GM23338 (cell line): ENCODE measurements at regions not wholly inside any gene's neighbourhood (a gene's known extent, or its start where the extent isn't known, plus 50 kb on each side); places are given as distances from the start of the nearest gene placed in this dataset.

ENCODE experiments used
- ATAC-seq: fragments of 200-7000 bp; cut with Tn5 transposase; 3 replicates; pipeline ENCODE4 v1.9.1; 2020
- DNase-seq: peaks from one replicate; pipeline ENCODE4 v3.0.0-alpha.2; 2015; ENCODE audit warnings: low spot score
- H2AFZ ChIP-seq: fragments of 200-600 bp; sonication (generic); 2 replicates; pipeline ENCODE4 v1.8.0; 2016; ENCODE audit warnings: antibody characterized with exemption, mild to moderate bottlenecking, moderate library complexity
- H3F3A ChIP-seq: fragments of 200-600 bp; sonication (generic); replicated peaks from 2 replicates; pipeline ENCODE4 v1.8.0; 2017; ENCODE audit warnings: antibody characterized with exemption, mixed run types, low read depth
- H3K27ac ChIP-seq: fragments of 200-600 bp; sonication (generic); 2 replicates; pipeline ENCODE4 v1.6.1; 2016; ENCODE audit warnings: low read depth
- H3K27me3 ChIP-seq: fragments of 200-600 bp; sonication (generic); 2 replicates; pipeline ENCODE4 v1.8.0; 2016; ENCODE audit warnings: mild to moderate bottlenecking, mixed run types, moderate library complexity; ENCODE audit not compliant: insufficient read depth
- H3K36me3 ChIP-seq: fragments of 200-600 bp; sonication (generic); 2 replicates; pipeline ENCODE4 v1.8.0; 2016; ENCODE audit warnings: mild to moderate bottlenecking; ENCODE audit not compliant: insufficient read depth
- H3K4me1 ChIP-seq: fragments of 200-600 bp; sonication (generic); 2 replicates; pipeline ENCODE4 v1.8.0; 2016; ENCODE audit warnings: mild to moderate bottlenecking, moderate library complexity; ENCODE audit not compliant: insufficient read depth
- H3K4me2 ChIP-seq: fragments of 200-600 bp; sonication (generic); 2 replicates; pipeline ENCODE4 v1.7.1; 2017; ENCODE audit warnings: mixed run types
- H3K4me3 ChIP-seq: fragments of 200-600 bp; sonication (generic); 2 replicates; pipeline ENCODE4 v1.6.1; 2016; ENCODE audit warnings: mixed run types
- H3K79me2 ChIP-seq: fragments of 200-600 bp; sonication (generic); replicated peaks from 2 replicates; pipeline ENCODE4 v1.8.0; 2017; ENCODE audit warnings: mild to moderate bottlenecking; ENCODE audit not compliant: insufficient read depth
- H3K9me2 ChIP-seq: fragments of 200-600 bp; sonication (generic); 2 replicates; pipeline ENCODE4 v1.8.0; 2017; ENCODE audit not compliant: insufficient read depth
- H4K20me1 ChIP-seq: fragments of 200-600 bp; sonication (generic); replicated peaks from 2 replicates; pipeline ENCODE4 v1.8.0; 2017; ENCODE audit warnings: mild to moderate bottlenecking; ENCODE audit not compliant: insufficient read depth
- H3K27ac Mint-ChIP-seq: 2 replicates; pipeline ENCODE4 v1.8.0; 2020; ENCODE audit warnings: inconsistent platforms, mild to moderate bottlenecking, moderate library complexity, mixed read lengths
- H3K27me3 Mint-ChIP-seq: 3 replicates; pipeline ENCODE4 v1.8.0; 2022; ENCODE audit warnings: low read depth, mild to moderate bottlenecking, moderate library complexity, mixed read lengths, inconsistent platforms; ENCODE audit not compliant: insufficient read depth, poor library complexity
- H3K36me3 Mint-ChIP-seq: 3 replicates; pipeline ENCODE4 v1.8.0; 2021; ENCODE audit warnings: low read depth, mild to moderate bottlenecking, inconsistent platforms, moderate library complexity, mixed read lengths
- H3K4me1 Mint-ChIP-seq: 3 replicates; pipeline ENCODE4 v1.8.0; 2020; ENCODE audit warnings: mild to moderate bottlenecking, inconsistent platforms, mixed read lengths
- H3K4me3 Mint-ChIP-seq: 3 replicates; pipeline ENCODE4 v1.8.0; 2021; ENCODE audit warnings: moderate library complexity, mild to moderate bottlenecking, inconsistent platforms, mixed read lengths
- H3K9me3 Mint-ChIP-seq: 3 replicates; pipeline ENCODE4 v1.8.0; 2020; ENCODE audit warnings: moderate library complexity, mild to moderate bottlenecking, inconsistent platforms, mixed read lengths
- CREB1 ChIP-seq: fragments of 250-450 bp; sonication (Bioruptor Pico); IDR thresholded peaks from 2 replicates; pipeline ENCODE4 v1.5.0; 2020; ENCODE audit warnings: low read depth, mild to moderate bottlenecking, moderate library complexity
- EZH2phosphoT487 ChIP-seq: fragments of 200-600 bp; sonication (generic); IDR thresholded peaks from one replicate; pipeline ENCODE4 v1.8.1; 2018; ENCODE audit warnings: antibody characterized with exemption; ENCODE audit not compliant: unreplicated experiment
- JUNB ChIP-seq: IDR thresholded peaks from one replicate; pipeline ENCODE4 v1.6.1; 2016; ENCODE audit warnings: antibody characterized with exemption; ENCODE audit not compliant: unreplicated experiment
- NANOG ChIP-seq: IDR thresholded peaks from 2 replicates; pipeline ENCODE4 v1.6.1; 2016; ENCODE audit warnings: antibody characterized with exemption, borderline replicate concordance
- POLR2AphosphoS5 ChIP-seq: IDR thresholded peaks from 2 replicates; pipeline ENCODE4 v1.6.1; 2016; ENCODE audit warnings: antibody characterized with exemption, low read depth
- STAT1 ChIP-seq: IDR thresholded peaks from one replicate; pipeline ENCODE4 v1.6.1; 2016; ENCODE audit warnings: antibody characterized with exemption; ENCODE audit not compliant: unreplicated experiment
- ZNF114 ChIP-seq: fragments of 250-450 bp; sonication (Bioruptor Pico); IDR thresholded peaks from 2 replicates; pipeline ENCODE4 v1.5.0; 2020; ENCODE audit warnings: mild to moderate bottlenecking, moderate library complexity
- ZNF331 ChIP-seq: fragments of 250-450 bp; sonication (Bioruptor Pico); IDR thresholded peaks from 2 replicates; pipeline ENCODE4 v1.5.0; 2020; ENCODE audit warnings: low read depth, mild to moderate bottlenecking, moderate library complexity
- TF ChIP-seq, protein P1 (sequence below): fragments of 250-450 bp; sonication (Bioruptor Pico); IDR thresholded peaks from 2 replicates; pipeline ENCODE4 v1.5.0; 2020; ENCODE audit warnings: mild to moderate bottlenecking, moderate library complexity
- TF ChIP-seq, protein P2 (sequence below): IDR thresholded peaks from 2 replicates; pipeline ENCODE4 v1.6.1; 2016; ENCODE audit warnings: antibody characterized with exemption
- TF ChIP-seq, protein P3 (sequence below), 2 experiments: fragments of 200-600 bp in 1 of 2; sonication (generic) in 1 of 2; conservative IDR thresholded peaks; 2 replicates each; pipeline versions ENCODE4 v1.5.1 to v1.6.1; 2016 to 2017; ENCODE audit warnings: antibody characterized with exemption in 2 of 2, low read depth in 2 of 2, mild to moderate bottlenecking in 2 of 2, moderate library complexity in 1 of 2
- TF ChIP-seq, protein P4 (sequence below): IDR thresholded peaks from one replicate; pipeline ENCODE4 v1.6.1; 2018; ENCODE audit warnings: antibody characterized with exemption; ENCODE audit not compliant: unreplicated experiment

DNA sequence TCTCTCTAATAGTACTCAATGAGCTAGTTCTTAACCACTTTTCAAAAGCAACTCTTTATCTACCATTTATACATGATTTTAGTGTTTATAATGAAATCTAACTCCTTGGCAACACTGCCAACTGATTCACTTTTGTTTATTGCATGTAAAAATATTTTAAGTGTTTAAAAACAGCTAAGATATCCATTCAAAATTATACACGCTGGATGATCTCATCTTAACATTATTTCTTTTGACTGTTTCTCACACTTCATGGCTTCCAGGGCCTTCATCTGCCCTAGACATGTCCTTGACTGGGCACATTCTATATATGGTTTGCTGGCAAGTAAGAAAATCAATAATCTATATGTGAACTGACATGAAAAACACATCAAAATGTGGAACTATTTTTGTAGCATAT, 414.6 kb upstream of the LUZP2 start (continued):
- TF ChIP-seq, protein P1, sequence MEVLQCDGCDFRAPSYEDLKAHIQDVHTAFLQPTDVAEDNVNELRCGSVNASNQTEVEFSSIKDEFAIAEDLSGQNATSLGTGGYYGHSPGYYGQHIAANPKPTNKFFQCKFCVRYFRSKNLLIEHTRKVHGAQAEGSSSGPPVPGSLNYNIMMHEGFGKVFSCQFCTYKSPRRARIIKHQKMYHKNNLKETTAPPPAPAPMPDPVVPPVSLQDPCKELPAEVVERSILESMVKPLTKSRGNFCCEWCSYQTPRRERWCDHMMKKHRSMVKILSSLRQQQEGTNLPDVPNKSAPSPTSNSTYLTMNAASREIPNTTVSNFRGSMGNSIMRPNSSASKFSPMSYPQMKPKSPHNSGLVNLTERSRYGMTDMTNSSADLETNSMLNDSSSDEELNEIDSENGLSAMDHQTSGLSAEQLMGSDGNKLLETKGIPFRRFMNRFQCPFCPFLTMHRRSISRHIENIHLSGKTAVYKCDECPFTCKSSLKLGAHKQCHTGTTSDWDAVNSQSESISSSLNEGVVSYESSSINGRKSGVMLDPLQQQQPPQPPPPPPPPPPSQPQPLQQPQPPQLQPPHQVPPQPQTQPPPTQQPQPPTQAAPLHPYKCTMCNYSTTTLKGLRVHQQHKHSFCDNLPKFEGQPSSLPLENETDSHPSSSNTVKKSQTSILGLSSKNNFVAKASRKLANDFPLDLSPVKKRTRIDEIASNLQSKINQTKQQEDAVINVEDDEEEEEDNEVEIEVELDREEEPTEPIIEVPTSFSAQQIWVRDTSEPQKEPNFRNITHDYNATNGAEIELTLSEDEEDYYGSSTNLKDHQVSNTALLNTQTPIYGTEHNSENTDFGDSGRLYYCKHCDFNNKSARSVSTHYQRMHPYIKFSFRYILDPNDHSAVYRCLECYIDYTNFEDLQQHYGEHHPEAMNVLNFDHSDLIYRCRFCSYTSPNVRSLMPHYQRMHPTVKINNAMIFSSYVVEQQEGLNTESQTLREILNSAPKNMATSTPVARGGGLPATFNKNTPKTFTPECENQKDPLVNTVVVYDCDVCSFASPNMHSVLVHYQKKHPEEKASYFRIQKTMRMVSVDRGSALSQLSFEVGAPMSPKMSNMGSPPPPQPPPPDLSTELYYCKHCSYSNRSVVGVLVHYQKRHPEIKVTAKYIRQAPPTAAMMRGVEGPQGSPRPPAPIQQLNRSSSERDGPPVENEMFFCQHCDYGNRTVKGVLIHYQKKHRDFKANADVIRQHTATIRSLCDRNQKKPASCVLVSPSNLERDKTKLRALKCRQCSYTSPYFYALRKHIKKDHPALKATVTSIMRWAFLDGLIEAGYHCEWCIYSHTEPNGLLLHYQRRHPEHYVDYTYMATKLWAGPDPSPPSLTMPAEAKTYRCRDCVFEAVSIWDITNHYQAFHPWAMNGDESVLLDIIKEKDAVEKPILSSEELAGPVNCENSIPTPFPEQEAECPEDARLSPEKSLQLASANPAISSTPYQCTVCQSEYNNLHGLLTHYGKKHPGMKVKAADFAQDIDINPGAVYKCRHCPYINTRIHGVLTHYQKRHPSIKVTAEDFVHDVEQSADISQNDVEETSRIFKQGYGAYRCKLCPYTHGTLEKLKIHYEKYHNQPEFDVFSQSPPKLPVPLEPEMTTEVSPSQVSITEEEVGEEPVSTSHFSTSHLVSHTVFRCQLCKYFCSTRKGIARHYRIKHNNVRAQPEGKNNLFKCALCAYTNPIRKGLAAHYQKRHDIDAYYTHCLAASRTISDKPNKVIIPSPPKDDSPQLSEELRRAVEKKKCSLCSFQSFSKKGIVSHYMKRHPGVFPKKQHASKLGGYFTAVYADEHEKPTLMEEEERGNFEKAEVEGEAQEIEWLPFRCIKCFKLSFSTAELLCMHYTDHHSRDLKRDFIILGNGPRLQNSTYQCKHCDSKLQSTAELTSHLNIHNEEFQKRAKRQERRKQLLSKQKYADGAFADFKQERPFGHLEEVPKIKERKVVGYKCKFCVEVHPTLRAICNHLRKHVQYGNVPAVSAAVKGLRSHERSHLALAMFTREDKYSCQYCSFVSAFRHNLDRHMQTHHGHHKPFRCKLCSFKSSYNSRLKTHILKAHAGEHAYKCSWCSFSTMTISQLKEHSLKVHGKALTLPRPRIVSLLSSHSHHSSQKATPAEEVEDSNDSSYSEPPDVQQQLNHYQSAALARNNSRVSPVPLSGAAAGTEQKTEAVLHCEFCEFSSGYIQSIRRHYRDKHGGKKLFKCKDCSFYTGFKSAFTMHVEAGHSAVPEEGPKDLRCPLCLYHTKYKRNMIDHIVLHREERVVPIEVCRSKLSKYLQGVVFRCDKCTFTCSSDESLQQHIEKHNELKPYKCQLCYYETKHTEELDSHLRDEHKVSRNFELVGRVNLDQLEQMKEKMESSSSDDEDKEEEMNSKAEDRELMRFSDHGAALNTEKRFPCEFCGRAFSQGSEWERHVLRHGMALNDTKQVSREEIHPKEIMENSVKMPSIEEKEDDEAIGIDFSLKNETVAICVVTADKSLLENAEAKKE (CRISPR knock-in tag), result no peak
- TF ChIP-seq, protein P2, sequence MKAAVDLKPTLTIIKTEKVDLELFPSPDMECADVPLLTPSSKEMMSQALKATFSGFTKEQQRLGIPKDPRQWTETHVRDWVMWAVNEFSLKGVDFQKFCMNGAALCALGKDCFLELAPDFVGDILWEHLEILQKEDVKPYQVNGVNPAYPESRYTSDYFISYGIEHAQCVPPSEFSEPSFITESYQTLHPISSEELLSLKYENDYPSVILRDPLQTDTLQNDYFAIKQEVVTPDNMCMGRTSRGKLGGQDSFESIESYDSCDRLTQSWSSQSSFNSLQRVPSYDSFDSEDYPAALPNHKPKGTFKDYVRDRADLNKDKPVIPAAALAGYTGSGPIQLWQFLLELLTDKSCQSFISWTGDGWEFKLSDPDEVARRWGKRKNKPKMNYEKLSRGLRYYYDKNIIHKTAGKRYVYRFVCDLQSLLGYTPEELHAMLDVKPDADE, result no peak
- TF ChIP-seq POLR2AphosphoS5 (no peak), EZH2phosphoT487 (no peak), STAT1 (no peak), ZNF331 (no peak), CREB1 (CRISPR knock-in tag) (no peak), JUNB (no peak)

DNA sequence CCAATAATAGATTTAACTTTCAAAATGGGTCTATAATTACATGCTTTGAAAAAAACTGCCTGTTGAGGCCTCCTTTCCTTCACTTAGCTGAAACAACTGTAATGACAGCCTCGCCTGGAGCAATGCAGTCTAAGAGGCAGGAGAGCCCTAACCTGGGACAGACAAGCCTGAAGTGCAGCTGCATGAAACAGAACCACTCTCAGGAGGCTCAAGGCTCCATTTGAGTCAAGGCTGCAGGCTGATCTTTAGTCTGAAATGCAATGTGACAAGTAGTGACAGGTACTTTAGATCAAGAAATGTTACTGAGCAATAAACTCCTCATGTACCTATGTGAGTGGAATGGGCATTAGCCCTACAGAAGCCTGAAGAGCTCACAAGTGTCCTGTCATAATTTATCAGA, 414.0 kb upstream of the LUZP2 start:
- no peak for ATAC-seq
- no peaks in the 10 kb centered on the region for H3K9me3 Mint-ChIP-seq
- TF ChIP-seq STAT1, result no peak
- no peak for TF ChIP-seq JUNB
- TF ChIP-seq EZH2phosphoT487, result no peak
- TF ChIP-seq, protein P3, sequence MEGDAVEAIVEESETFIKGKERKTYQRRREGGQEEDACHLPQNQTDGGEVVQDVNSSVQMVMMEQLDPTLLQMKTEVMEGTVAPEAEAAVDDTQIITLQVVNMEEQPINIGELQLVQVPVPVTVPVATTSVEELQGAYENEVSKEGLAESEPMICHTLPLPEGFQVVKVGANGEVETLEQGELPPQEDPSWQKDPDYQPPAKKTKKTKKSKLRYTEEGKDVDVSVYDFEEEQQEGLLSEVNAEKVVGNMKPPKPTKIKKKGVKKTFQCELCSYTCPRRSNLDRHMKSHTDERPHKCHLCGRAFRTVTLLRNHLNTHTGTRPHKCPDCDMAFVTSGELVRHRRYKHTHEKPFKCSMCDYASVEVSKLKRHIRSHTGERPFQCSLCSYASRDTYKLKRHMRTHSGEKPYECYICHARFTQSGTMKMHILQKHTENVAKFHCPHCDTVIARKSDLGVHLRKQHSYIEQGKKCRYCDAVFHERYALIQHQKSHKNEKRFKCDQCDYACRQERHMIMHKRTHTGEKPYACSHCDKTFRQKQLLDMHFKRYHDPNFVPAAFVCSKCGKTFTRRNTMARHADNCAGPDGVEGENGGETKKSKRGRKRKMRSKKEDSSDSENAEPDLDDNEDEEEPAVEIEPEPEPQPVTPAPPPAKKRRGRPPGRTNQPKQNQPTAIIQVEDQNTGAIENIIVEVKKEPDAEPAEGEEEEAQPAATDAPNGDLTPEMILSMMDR (conservative IDR thresholded peaks at IDR 0.05; ENCODE audit: low read depth in 2 of 2), result no peak
- TF ChIP-seq, protein P2, result no peak
- TF ChIP-seq ZNF331, result no peak
- no peak for TF ChIP-seq NANOG
- no peak for TF ChIP-seq CREB1 (CRISPR knock-in tag)
- TF ChIP-seq ZNF114 (CRISPR knock-in tag), result no peak
- TF ChIP-seq, protein P4, sequence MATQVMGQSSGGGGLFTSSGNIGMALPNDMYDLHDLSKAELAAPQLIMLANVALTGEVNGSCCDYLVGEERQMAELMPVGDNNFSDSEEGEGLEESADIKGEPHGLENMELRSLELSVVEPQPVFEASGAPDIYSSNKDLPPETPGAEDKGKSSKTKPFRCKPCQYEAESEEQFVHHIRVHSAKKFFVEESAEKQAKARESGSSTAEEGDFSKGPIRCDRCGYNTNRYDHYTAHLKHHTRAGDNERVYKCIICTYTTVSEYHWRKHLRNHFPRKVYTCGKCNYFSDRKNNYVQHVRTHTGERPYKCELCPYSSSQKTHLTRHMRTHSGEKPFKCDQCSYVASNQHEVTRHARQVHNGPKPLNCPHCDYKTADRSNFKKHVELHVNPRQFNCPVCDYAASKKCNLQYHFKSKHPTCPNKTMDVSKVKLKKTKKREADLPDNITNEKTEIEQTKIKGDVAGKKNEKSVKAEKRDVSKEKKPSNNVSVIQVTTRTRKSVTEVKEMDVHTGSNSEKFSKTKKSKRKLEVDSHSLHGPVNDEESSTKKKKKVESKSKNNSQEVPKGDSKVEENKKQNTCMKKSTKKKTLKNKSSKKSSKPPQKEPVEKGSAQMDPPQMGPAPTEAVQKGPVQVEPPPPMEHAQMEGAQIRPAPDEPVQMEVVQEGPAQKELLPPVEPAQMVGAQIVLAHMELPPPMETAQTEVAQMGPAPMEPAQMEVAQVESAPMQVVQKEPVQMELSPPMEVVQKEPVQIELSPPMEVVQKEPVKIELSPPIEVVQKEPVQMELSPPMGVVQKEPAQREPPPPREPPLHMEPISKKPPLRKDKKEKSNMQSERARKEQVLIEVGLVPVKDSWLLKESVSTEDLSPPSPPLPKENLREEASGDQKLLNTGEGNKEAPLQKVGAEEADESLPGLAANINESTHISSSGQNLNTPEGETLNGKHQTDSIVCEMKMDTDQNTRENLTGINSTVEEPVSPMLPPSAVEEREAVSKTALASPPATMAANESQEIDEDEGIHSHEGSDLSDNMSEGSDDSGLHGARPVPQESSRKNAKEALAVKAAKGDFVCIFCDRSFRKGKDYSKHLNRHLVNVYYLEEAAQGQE, result no peak

More for the DNA sequence above, 414.0 kb upstream of the LUZP2 start:
- no peaks in the 10 kb centered on the region for H3F3A ChIP-seq
- Mint-ChIP-seq H3K27me3 (peaks cover 2% of the 10 kb centered on the region), H3K36me3 (no peaks in the 10 kb centered on the region), H3K4me3 (no peak overlapping the region), H3K27ac (no peak overlapping the region), H3K4me1 (no peaks in the 10 kb centered on the region)
- H3K4me2 ChIP-seq, result no peak overlapping the region
- H3K36me3 ChIP-seq, result no peaks in the 10 kb centered on the region
- H3K9me2 ChIP-seq, result no peaks in the 10 kb centered on the region
- H2AFZ ChIP-seq, result no peak overlapping the region
- no peak overlapping the region for H3K27ac ChIP-seq
- H3K4me1 ChIP-seq, result no peaks in the 10 kb centered on the region
- H4K20me1 ChIP-seq, result no peaks in the 10 kb centered on the region
- H3K4me3 ChIP-seq, result no peak overlapping the region
- H3K79me2 ChIP-seq, result no peaks in the 10 kb centered on the region
- no peaks in the 10 kb centered on the region for H3K27me3 ChIP-seq
- DNase-seq, result no peak
